OCI-LY1 (cell line): ENCODE measurements at regions not wholly inside any gene's neighbourhood (a gene's known extent, or its start where the extent isn't known, plus 50 kb on each side); places are given as distances from the start of the nearest gene placed in this dataset.

Experiments
- H2AFZ ChIP-seq: fragments of 200-600 bp; sonication (generic), shearing (Covaris generic); 2 replicates; pipeline ENCODE4 v1.6.0; 2014; ENCODE audit warnings: antibody characterized with exemption, mild to moderate bottlenecking, low read length
- H3F3A ChIP-seq: fragments of 200-600 bp; sonication (generic), shearing (Covaris generic); 2 replicates; pipeline ENCODE4 v1.6.0; 2014; ENCODE audit warnings: mild to moderate bottlenecking, antibody characterized with exemption, low read length, moderate library complexity; ENCODE audit not compliant: insufficient read depth
- H3K27ac ChIP-seq: fragments of 200-600 bp; sonication (generic); 2 replicates; pipeline ENCODE4 v1.5.1; 2014; ENCODE audit warnings: low read length, mixed run types, mild to moderate bottlenecking, low read depth; ENCODE audit not compliant: poor library complexity, severe bottlenecking
- H3K27me3 ChIP-seq: fragments of 200-600 bp; sonication (generic); 2 replicates; pipeline ENCODE4 v1.6.0; 2014; ENCODE audit warnings: antibody characterized with exemption, mild to moderate bottlenecking, low read length, moderate library complexity; ENCODE audit not compliant: insufficient read depth
- H3K36me3 ChIP-seq: fragments of 200-600 bp; sonication (generic); 2 replicates; pipeline ENCODE4 v1.6.1; 2014; ENCODE audit warnings: mild to moderate bottlenecking, antibody characterized with exemption, low read length, moderate library complexity, mixed read lengths; ENCODE audit not compliant: insufficient read depth
- H3K4me1 ChIP-seq: fragments of 200-600 bp; sonication (generic); 2 replicates; pipeline ENCODE4 v1.5.1; 2014; ENCODE audit warnings: mild to moderate bottlenecking, low read length, moderate library complexity; ENCODE audit not compliant: insufficient read depth, severe bottlenecking
- H3K4me2 ChIP-seq: fragments of 200-600 bp; sonication (generic), shearing (Covaris generic); 2 replicates; pipeline ENCODE4 v1.6.1; 2014; ENCODE audit warnings: low read length
- H3K4me3 ChIP-seq: fragments of 200-600 bp; sonication (generic); 2 replicates; pipeline ENCODE4 v1.5.1; 2014; ENCODE audit warnings: low read length, low read depth, mild to moderate bottlenecking, mixed read lengths; ENCODE audit not compliant: poor library complexity, severe bottlenecking
- H3K79me2 ChIP-seq: fragments of 200-600 bp; shearing (Covaris generic); 2 replicates; pipeline ENCODE4 v1.6.1; 2016; ENCODE audit warnings: mixed run types, low read length, mixed read lengths; ENCODE audit not compliant: insufficient read depth
- H3K9ac ChIP-seq: fragments of 200-600 bp; sonication (generic), shearing (Covaris generic); 2 replicates; pipeline ENCODE4 v1.6.1; 2014; ENCODE audit warnings: mild to moderate bottlenecking, low read length, mixed read lengths
- H3K9me2 ChIP-seq: fragments of 200-600 bp; sonication (generic), shearing (Covaris generic); 2 replicates; pipeline ENCODE4 v1.6.1; 2014; ENCODE audit warnings: low read depth, mild to moderate bottlenecking, low read length, mixed read lengths
- H3K9me3 ChIP-seq: fragments of 200-600 bp; shearing (Covaris generic); 2 replicates; pipeline ENCODE4 v1.6.1; 2014; ENCODE audit warnings: low read length, mixed read lengths
- H4K20me1 ChIP-seq: fragments of 200-600 bp; sonication (generic), shearing (Covaris generic); 2 replicates; pipeline ENCODE4 v1.6.0; 2016; ENCODE audit warnings: mild to moderate bottlenecking, low read length; ENCODE audit not compliant: insufficient read depth
- EZH2 ChIP-seq: fragments of 200-600 bp; sonication (generic), shearing (Covaris generic); IDR thresholded peaks from 2 replicates; pipeline ENCODE4 v1.8.0; 2017; ENCODE audit warnings: borderline replicate concordance, mixed run types, mild to moderate bottlenecking, antibody characterized with exemption, low read length, moderate library complexity, mixed read lengths
- TF ChIP-seq, protein P1 (sequence below): fragments of 200-600 bp; sonication (generic), shearing (Covaris generic); IDR thresholded peaks from 2 replicates; pipeline ENCODE4 v1.5.1; 2017; ENCODE audit warnings: mild to moderate bottlenecking, antibody characterized with exemption, low read length, moderate library complexity, mixed read lengths

DNA sequence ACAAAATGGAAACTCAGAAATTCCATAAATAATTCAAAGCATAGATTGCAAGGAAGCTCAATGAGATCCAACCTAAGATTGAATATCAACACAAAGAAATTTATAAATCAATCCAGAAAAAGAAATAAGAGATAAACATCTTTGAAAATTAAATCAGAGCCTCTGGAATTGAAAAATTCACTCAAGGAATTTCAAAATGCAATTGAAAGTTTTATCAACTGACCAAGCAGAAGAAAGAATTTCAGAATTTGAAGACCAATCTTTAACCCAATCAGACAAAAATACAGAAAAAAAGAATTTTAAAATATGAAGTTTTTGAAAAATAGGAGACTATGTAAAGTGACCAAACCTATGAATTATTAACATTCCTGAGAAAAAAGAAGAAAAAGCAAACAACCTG, 134.1 kb downstream of the GASK1B start:
- Histone ChIP-seq H2AFZ (no peak overlapping the region), H3K4me2 (no peak overlapping the region), H3F3A (no peaks in the 10 kb centered on the region), H3K9me2 (no peaks in the 10 kb centered on the region), H3K36me3 (no peaks in the 10 kb centered on the region), H4K20me1 (no peaks in the 10 kb centered on the region), H3K9me3 (no peaks in the 10 kb centered on the region), H3K27ac (no peak overlapping the region), H3K27me3 (no peaks in the 10 kb centered on the region), H3K4me1 (no peaks in the 10 kb centered on the region), H3K9ac (no peak overlapping the region), H3K79me2 (no peaks in the 10 kb centered on the region), H3K4me3 (no peak overlapping the region)
- TF ChIP-seq EZH2, result no peak
- TF ChIP-seq, protein P1, sequence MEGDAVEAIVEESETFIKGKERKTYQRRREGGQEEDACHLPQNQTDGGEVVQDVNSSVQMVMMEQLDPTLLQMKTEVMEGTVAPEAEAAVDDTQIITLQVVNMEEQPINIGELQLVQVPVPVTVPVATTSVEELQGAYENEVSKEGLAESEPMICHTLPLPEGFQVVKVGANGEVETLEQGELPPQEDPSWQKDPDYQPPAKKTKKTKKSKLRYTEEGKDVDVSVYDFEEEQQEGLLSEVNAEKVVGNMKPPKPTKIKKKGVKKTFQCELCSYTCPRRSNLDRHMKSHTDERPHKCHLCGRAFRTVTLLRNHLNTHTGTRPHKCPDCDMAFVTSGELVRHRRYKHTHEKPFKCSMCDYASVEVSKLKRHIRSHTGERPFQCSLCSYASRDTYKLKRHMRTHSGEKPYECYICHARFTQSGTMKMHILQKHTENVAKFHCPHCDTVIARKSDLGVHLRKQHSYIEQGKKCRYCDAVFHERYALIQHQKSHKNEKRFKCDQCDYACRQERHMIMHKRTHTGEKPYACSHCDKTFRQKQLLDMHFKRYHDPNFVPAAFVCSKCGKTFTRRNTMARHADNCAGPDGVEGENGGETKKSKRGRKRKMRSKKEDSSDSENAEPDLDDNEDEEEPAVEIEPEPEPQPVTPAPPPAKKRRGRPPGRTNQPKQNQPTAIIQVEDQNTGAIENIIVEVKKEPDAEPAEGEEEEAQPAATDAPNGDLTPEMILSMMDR, result no peak

DNA sequence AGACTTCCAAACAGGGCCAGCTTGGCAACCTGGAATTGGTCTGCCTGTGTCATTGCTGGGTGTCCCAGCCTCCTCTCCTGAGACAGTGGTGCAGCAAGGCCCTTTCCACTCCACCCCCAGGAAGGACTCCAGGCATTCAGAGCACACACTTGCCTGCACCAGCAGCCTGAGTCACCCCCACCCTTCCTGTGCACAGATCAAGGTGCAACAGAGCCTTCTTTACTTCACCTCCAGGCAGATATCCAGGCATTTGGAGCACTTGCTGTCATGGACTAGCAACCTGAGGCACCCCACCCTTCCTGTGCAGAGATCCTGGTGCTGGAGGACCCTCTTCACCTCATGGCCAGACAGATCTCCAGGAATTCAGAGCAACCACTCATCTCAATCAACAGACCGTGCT, 135.8 kb downstream of the GASK1B start:
- Histone ChIP-seq H3K27me3 (no peaks in the 10 kb centered on the region), H2AFZ (no peak overlapping the region), H3F3A (no peaks in the 10 kb centered on the region), H3K27ac (no peak overlapping the region), H3K4me2 (no peak overlapping the region), H3K36me3 (no peaks in the 10 kb centered on the region), H4K20me1 (no peaks in the 10 kb centered on the region), H3K9ac (no peak overlapping the region), H3K79me2 (no peaks in the 10 kb centered on the region), H3K9me3 (no peaks in the 10 kb centered on the region), H3K9me2 (no peaks in the 10 kb centered on the region), H3K4me1 (no peaks in the 10 kb centered on the region), H3K4me3 (no peak overlapping the region)
- TF ChIP-seq, protein P1, result no peak
- TF ChIP-seq EZH2, result no peak

DNA sequence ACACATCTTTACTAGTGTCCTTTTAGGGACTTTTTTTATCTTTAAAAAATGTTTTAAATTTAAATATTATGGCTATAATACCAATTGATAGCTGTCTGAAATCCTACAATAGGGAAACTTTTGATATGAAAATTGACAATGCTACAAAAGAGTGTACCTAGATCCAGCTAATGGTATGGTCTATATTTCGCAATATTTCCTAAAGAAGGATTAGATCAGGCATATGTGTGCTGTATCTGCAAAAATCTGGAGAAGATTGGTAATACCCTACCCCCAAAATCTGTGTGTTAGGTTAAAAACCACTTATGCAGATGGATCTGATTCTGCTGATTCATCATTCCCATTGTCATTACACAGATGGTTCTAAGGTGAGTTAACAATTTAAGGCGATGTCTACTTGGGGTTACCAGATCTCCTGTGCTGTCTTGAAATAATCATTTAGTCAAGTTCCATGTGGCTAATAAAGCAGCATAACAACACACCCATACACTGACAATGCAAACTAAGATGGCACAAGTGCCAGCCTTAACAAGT, 137.1 kb downstream of the GASK1B start:
- Histone ChIP-seq H3K9ac (no peak overlapping the region), H3K4me2 (no peak overlapping the region), H3K36me3 (no peaks in the 10 kb centered on the region), H3K4me3 (no peak overlapping the region), H3K9me3 (no peaks in the 10 kb centered on the region), H3K27ac (no peak overlapping the region), H3K9me2 (no peaks in the 10 kb centered on the region), H3K79me2 (no peaks in the 10 kb centered on the region), H3K27me3 (no peaks in the 10 kb centered on the region), H3F3A (no peaks in the 10 kb centered on the region), H3K4me1 (no peaks in the 10 kb centered on the region), H2AFZ (no peak overlapping the region), H4K20me1 (no peaks in the 10 kb centered on the region)
- no peak for TF ChIP-seq EZH2
- TF ChIP-seq, protein P1, result no peak
